ENCODE measurements at regions not wholly inside any gene's neighbourhood (a gene's known extent, or its start where the extent isn't known, plus 50 kb on each side); places are given as distances from the start of the nearest gene placed in this dataset.

DNA sequence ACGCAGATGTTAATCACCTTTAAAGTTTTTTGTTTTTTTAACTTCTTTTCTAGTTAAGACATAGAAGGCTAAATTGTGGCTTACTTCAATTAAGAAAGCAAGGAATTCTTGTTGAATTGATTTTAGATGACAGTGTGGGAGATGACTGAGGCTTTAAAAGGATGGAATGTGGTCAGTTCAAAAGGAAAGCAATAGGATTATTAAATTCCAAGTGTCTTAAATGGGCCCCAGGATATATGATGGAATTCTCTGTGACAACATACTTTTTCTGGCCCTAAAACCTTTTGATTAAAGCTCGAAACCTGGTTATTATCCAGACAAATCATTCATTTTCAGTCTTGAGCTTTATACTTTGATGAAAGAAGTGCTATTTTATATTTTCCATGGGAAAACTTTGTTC lies 179.0 kb upstream of the TMEFF2 start:
- DNase-seq: no peak

GRCh38 chr2:192373221-192373620 lies 178.5 kb upstream of the TMEFF2 start:
- DNase-seq: no peak

- no peak for DNase-seq
These were observed 175.2 kb upstream of the TMEFF2 start for GRCh38 chr2:192369969-192370368.

- DNase-seq: no peak
These were observed 162.5 kb upstream of the TMEFF2 start for GRCh38 chr2:192357217-192357616.

DNA sequence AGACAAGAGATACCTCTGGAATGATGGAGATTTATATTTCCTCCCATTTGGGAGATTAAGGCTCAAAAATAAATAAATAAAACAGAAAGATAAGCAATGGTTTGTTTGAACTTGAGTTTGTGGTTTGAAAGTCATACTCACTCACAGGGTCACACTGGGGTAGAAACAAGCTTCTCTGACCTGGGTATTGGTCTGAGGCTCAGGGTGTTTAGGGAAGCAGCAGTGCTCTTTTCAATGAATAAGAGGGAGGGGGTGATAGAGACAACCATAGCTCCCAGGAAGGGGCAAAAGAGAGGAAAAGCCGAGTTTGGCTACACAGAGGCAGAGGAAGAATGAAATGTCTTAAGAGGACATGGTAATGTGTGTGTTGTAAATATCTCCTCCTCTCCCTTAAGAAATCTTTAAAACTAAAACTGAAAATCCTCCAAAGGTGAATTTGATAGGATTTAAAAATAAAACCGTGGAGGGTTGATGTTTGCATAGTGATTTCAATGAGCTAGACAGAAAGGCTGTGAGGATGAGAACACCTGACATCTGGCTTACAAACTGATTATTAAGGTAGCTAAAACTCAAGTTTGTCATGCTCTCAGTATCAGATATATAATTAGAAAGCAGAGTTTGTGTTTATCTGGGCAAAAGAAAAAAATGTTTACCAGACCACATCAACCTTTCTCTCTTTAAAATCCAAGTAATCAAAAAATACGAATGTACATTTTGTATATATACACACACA lies 159.9 kb upstream of the TMEFF2 start:
- no peak for DNase-seq

GRCh38 chr2:192347542-192347941 lies 152.8 kb upstream of the TMEFF2 start:
- no peak for DNase-seq

GRCh38 chr2:192345287-192345686 lies 150.6 kb upstream of the TMEFF2 start:
- DNase-seq: no peak

GRCh38 chr2:192333642-192334041 lies 138.9 kb upstream of the TMEFF2 start:
- DNase-seq: no peak

DNA sequence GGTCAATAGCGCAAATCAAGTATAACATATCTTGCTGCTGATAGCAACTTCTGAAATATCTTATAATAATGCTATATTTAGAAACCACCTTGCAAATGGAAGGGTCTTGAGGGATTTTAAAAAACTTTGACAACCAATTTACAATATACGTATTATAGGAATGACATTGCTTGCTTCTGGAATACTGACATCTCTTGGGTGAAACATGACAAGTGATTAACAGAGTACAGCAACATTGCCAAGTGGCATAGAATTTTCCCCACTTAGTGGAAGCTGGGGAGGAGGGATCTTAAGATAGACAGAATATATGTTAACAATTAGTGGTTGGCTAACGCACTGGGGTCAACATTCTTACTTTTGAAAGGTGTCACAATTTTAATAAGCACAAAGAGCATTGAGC lies 133.6 kb upstream of the TMEFF2 start:
- no peak for DNase-seq

DNA sequence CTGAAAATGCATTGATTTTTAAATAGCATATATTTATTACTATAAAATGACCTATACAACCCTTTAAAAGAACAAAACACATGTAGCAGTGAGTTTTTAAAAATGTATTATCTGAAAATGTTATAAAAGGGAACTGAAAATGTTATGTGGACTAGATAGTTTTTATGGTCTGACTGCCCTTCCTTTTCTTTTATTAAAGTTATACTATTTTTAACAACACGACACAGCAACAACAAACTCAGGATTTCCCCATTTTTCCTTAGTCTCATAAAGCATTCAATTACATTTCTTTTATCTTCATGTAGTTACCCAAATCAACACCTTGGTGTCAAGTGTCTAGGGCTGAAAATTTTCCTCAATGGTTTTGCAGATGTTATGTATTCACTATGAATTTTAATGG lies 132.8 kb upstream of the TMEFF2 start:
- DNase-seq: no peak

DNA sequence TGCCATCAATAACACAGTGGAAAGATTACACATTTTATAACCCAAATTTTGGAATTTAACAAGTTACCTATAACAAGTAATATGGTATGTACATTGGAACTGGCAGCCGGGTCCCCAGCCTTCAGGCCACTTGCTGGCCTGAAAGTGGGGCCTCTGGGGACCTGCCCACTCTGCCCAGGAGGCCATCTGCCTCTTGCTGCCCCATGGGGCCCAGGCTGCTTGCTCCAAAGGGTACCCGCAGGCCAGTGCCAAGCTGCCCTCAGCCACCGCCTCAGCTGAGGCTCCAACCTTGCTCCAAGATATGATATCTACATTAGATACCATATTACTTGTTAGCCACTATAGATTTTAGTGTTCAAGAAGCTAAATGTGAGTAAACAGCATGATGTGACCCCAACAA lies 120.8 kb upstream of the TMEFF2 start:
- DNase-seq: no peak

DNA sequence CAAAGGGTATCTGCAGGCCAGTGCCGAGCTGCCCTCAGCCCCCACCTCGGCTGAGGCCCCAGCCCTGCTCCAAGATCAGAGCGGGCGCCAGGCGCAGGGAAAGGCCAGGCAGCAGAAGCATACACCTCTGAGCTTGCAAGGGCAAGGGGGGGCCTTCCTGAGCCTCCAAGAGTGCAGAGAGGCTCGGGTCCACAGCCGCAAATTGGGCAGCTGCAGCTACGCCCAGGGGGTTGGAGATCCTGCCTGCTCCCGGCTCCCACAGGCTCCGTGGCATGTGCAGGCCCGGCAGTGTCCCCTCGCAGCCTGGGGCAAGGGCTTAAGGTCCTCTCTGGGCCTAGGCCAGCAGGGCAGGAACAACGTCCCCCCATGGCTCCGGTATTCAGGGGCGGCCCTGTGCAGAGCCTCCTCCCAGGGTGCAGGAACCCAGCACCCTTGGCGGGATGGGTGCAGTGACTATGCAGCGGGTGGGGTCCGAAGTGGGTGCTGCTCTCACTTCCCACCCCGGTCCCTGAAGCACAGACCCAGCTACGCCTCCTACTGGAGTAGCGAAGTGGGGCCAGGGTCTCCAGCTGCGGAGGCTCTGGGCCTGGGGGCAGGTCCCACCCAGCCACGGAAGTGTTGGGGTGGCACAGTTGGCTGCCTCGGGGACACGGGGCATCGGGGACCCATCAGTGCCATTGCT lies 120.2 kb upstream of the TMEFF2 start:
- DNase-seq: no peak

- DNase-seq: no peak
These were observed 119.0 kb upstream of the TMEFF2 start for GRCh38 chr2:192313773-192314172.

GRCh38 chr2:192311701-192312460 lies 117.1 kb upstream of the TMEFF2 start:
- no peak for DNase-seq

GRCh38 chr2:192307530-192307929 lies 112.8 kb upstream of the TMEFF2 start:
- no peak for DNase-seq

- DNase-seq: no peak
These were observed 103.9 kb upstream of the TMEFF2 start for GRCh38 chr2:192298664-192299063.

- no peak for DNase-seq
These were observed 97.7 kb upstream of the TMEFF2 start for GRCh38 chr2:192292478-192292877.

- no peak for DNase-seq
These were observed 93.6 kb upstream of the TMEFF2 start for GRCh38 chr2:192288295-192288694.

GRCh38 chr2:192286093-192286701 lies 91.5 kb upstream of the TMEFF2 start:
- no peak for DNase-seq

- DNase-seq: no peak
These were observed 88.7 kb upstream of the TMEFF2 start for GRCh38 chr2:192283450-192283849.

DNA sequence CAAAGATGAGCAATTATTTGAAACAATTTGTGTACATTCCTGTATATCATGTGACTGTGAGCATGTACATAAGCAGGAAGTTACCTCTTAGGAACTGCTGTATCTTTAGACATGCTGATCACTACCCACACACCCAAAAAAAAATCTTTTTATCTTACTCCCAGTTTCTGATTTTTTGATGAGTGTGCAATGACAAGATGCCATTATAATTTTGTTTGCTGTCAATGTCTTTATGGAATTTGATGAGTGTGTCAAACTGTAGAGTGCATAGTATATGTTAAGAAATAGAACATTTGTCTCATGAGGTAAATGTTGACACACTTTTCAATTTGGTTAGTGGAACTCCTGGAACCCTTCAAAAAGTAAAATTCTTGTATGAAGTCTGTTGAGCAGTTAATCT lies 84.0 kb upstream of the TMEFF2 start:
- no peak for DNase-seq

GRCh38 chr2:192277494-192278109 lies 82.9 kb upstream of the TMEFF2 start:
- no peak for DNase-seq

DNA sequence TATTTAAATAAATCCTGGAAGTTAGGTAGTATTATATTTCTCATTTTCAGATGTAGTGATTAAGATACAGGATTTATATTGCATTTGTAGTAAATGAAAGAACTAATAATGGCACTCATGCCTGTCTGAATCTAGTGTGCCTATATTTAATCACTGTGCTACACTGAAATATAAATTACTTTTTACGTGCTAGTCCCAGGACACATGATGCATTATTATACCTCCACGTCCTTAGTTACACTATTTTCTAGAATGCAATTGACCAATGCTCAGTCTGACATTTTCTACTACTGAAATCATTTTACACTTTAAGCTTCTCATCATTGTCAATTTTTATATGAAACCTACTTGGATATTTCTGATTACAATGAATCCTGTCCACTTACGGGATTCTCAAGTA lies 80.9 kb upstream of the TMEFF2 start:
- no peak for DNase-seq
